ENCODE measurements at regions not wholly inside any gene's neighbourhood (a gene's known extent, or its start where the extent isn't known, plus 50 kb on each side); places are given as distances from the start of the nearest gene placed in this dataset.

GRCh38 chr1:166327886-166328285 lies 161.1 kb upstream of the FAM78B start:
- CTCF ChIA-PET = no interaction called here
- POLR2A ChIA-PET = no interaction called here
- DNase-seq (ENCODE audit: extremely low spot score) = no peak
- TF ChIP-seq CTCF (IDR thresholded peaks at IDR 0.05; ENCODE audit: control extremely low read depth, extremely low read depth, low read depth, missing control alignments) = no peak

- ChIA-PET CTCF (interaction anchor here (1.1 kb wide), 1 partner anchor 10 kb away, joined by 5 read pairs; no protein-coding TSS in a partner anchor), POLR2A (no interaction called here)
- no peak for DNase-seq (ENCODE audit: extremely low spot score)
- TF ChIP-seq CTCF (IDR thresholded peaks at IDR 0.05; ENCODE audit: control extremely low read depth, extremely low read depth, low read depth, missing control alignments) = no peak
Measured at GRCh38 chr1:166328956-166329355, 162.2 kb upstream of the FAM78B start.

- CTCF ChIA-PET = interaction anchor here (1.1 kb wide), 2 partner anchors 8 to 11 kb away, joined by 3 to 5 read pairs; no protein-coding TSS in a partner anchor
- no peak for TF ChIP-seq CTCF (IDR thresholded peaks at IDR 0.05; ENCODE audit: control extremely low read depth, extremely low read depth, low read depth, missing control alignments)
- DNase-seq (ENCODE audit: extremely low spot score) = no peak
- POLR2A ChIA-PET = no interaction called here
Measured at GRCh38 chr1:166330096-166330495, 163.3 kb upstream of the FAM78B start.

GRCh38 chr1:166338105-166338504 lies 171.3 kb upstream of the FAM78B start:
- POLR2A ChIA-PET = no interaction called here
- CTCF ChIA-PET = no interaction called here
- no peak for TF ChIP-seq CTCF (IDR thresholded peaks at IDR 0.05; ENCODE audit: control extremely low read depth, extremely low read depth, low read depth, missing control alignments)
- DNase-seq (ENCODE audit: extremely low spot score) = no peak

GRCh38 chr1:166340709-166341108 lies 173.9 kb upstream of the FAM78B start:
- ChIA-PET CTCF (interaction anchor here (1.2 to 1.8 kb wide), 3 partner anchors 11 to 92 kb away, joined by 3 to 4 read pairs (median 4); no protein-coding TSS in a partner anchor), POLR2A (no interaction called here)
- TF ChIP-seq CTCF (IDR thresholded peaks at IDR 0.05; ENCODE audit: control extremely low read depth, extremely low read depth, low read depth, missing control alignments) = no peak
- DNase-seq (ENCODE audit: extremely low spot score) = no peak

GRCh38 chr1:166343276-166343675 lies 176.5 kb upstream of the FAM78B start:
- no peak for TF ChIP-seq CTCF (IDR thresholded peaks at IDR 0.05; ENCODE audit: control extremely low read depth, extremely low read depth, low read depth, missing control alignments)
- CTCF ChIA-PET = no interaction called here
- POLR2A ChIA-PET = no interaction called here
- no peak for DNase-seq (ENCODE audit: extremely low spot score)

GRCh38 chr1:166350490-166350889 lies 183.7 kb upstream of the FAM78B start:
- DNase-seq (ENCODE audit: extremely low spot score) = no peak
- POLR2A ChIA-PET = interaction anchor here (0.6 kb wide), 1 partner anchor 624 kb away, joined by 7 read pairs; no protein-coding TSS in a partner anchor
- TF ChIP-seq CTCF (IDR thresholded peaks at IDR 0.05; ENCODE audit: control extremely low read depth, extremely low read depth, low read depth, missing control alignments) = no peak
- CTCF ChIA-PET = no interaction called here

All from GM10248 (cell line).